ENCODE measurements at regions not wholly inside any gene's neighbourhood (a gene's known extent, or its start where the extent isn't known, plus 50 kb on each side); places are given as distances from the start of the nearest gene placed in this dataset.

GRCh38 chr5:108687595-108688200 lies 60.0 kb upstream of the FER start:
- H3K4me1 ChIP-seq (ENCODE audit: control insufficient read depth, insufficient read depth, low read length): no peaks in the 10 kb centered on the region; the same call in 1 of the 2 replicates
- H3K36me3 ChIP-seq (ENCODE audit: control insufficient read depth in 2 of 2, insufficient read depth in 1 of 2, low read length in 2 of 2): no peaks in the 10 kb centered on the region
- CTCF ChIA-PET: interaction anchor here (0.6 to 2.2 kb wide), 3 partner anchors 10 to 166 kb away, joined by 4 to 7 read pairs (median 6); no protein-coding TSS in a partner anchor
- POLR2A ChIA-PET: interaction anchor here (1.4 kb wide), 1 partner anchor 60 kb away, joined by 3 read pairs; no protein-coding TSS in a partner anchor
- TF ChIP-seq EGR2 (tag by site-specific recombination; IDR thresholded peaks at IDR 0.05; ENCODE audit: low read depth): no peak
- TF ChIP-seq ZNF768 (tag by site-specific recombination; IDR thresholded peaks at IDR 0.05): no peak
- no peak for TF ChIP-seq ZNF792 (tag by site-specific recombination; IDR thresholded peaks at IDR 0.05)
- TF ChIP-seq ZNF530 (tag by site-specific recombination; IDR thresholded peaks at IDR 0.05; ENCODE audit: low read depth): no peak
- TF ChIP-seq ZNF548 (tag by site-specific recombination; IDR thresholded peaks at IDR 0.05): no peak
- TF ChIP-seq OSR2 (tag by site-specific recombination; IDR thresholded peaks at IDR 0.05): no peak
- no peak for TF ChIP-seq OVOL3 (tag by site-specific recombination; IDR thresholded peaks at IDR 0.05)
- no peak for TF ChIP-seq ZNF280D (tag by site-specific recombination; IDR thresholded peaks at IDR 0.05)
- TF ChIP-seq ZNF23 (tag by site-specific recombination; IDR thresholded peaks at IDR 0.05; ENCODE audit: borderline replicate concordance): no peak
- TF ChIP-seq ZNF610 (tag by site-specific recombination; IDR thresholded peaks at IDR 0.05; ENCODE audit: borderline replicate concordance): no peak
- TF ChIP-seq SP2 (tag by site-specific recombination; IDR thresholded peaks at IDR 0.05): no peak
- TF ChIP-seq ZNF133 (tag by site-specific recombination; IDR thresholded peaks at IDR 0.05): no peak
- TF ChIP-seq ZNF26 (tag by site-specific recombination; IDR thresholded peaks at IDR 0.05): no peak
- TF ChIP-seq HOXA7 (CRISPR knock-in tag; IDR thresholded peaks at IDR 0.05; ENCODE audit: borderline replicate concordance): no peak
- TF ChIP-seq ZNF629 (tag by site-specific recombination; IDR thresholded peaks at IDR 0.05): no peak
- no peak for TF ChIP-seq ZBTB17 (tag by site-specific recombination; IDR thresholded peaks at IDR 0.05)
- no peak for TF ChIP-seq ZNF24 (tag by site-specific recombination; IDR thresholded peaks at IDR 0.05)
- TF ChIP-seq ZNF701 (tag by site-specific recombination; IDR thresholded peaks at IDR 0.05): no peak
- H3K4me3 ChIP-seq (ENCODE audit: low read depth, low read length): no peak overlapping the region
- no peaks in the 10 kb centered on the region for H3K9me3 ChIP-seq (ENCODE audit: control insufficient read depth, insufficient read depth, low read depth, low read length)
- no peak overlapping the region for H3K27ac ChIP-seq (ENCODE audit: extremely low read depth, low read depth, low read length)

- ChIA-PET CTCF (interaction anchor here (0.7 to 2.2 kb wide), 2 partner anchors 11 to 41 kb away, joined by 4 to 7 read pairs; no protein-coding TSS in a partner anchor), POLR2A (interaction anchor here (1.4 kb wide), 2 partner anchors 41 to 61 kb away, joined by 3 to 4 read pairs; no protein-coding TSS in a partner anchor)
- H3K27ac ChIP-seq (ENCODE audit: extremely low read depth, low read depth, low read length): no peak overlapping the region
- no peaks in the 10 kb centered on the region for H3K9me3 ChIP-seq (ENCODE audit: control insufficient read depth, insufficient read depth, low read depth, low read length)
- H3K4me3 ChIP-seq (ENCODE audit: low read depth, low read length): no peak overlapping the region
- no peaks in the 10 kb centered on the region; the same call in 1 of the 2 replicates for H3K4me1 ChIP-seq (ENCODE audit: control insufficient read depth, insufficient read depth, low read length)
- H3K36me3 ChIP-seq (ENCODE audit: control insufficient read depth in 2 of 2, insufficient read depth in 1 of 2, low read length in 2 of 2): no peaks in the 10 kb centered on the region
- no peak for TF ChIP-seq PRDM1 (tag by site-specific recombination; IDR thresholded peaks at IDR 0.05)
- no peak for TF ChIP-seq ZNF692 (tag by site-specific recombination; IDR thresholded peaks at IDR 0.05)
- no peak for TF ChIP-seq PRDM6 (tag by site-specific recombination; IDR thresholded peaks at IDR 0.05)
- no peak for TF ChIP-seq GLIS1 (tag by site-specific recombination; IDR thresholded peaks at IDR 0.05)
- no peak for TF ChIP-seq ZNF48 (tag by site-specific recombination; IDR thresholded peaks at IDR 0.05)
These were observed 61.0 kb upstream of the FER start for GRCh38 chr5:108686676-108687075.
